H1 (cell line): ENCODE measurements at regions not wholly inside any gene's neighbourhood (a gene's known extent, or its start where the extent isn't known, plus 50 kb on each side); places are given as distances from the start of the nearest gene placed in this dataset.

Experiments used
- CHD7 ChIP-seq: fragments of 300-600 bp; sonication (generic); IDR thresholded peaks from 2 replicates; pipeline ENCODE4 v1.7.1; 2012; ENCODE audit warnings: low read length, moderate library complexity, mild to moderate bottlenecking, inconsistent platforms; ENCODE audit not compliant: insufficient replicate concordance
- CTBP2 ChIP-seq: IDR thresholded peaks from 2 replicates; pipeline ENCODE4 v1.7.0; 2011; ENCODE audit warnings: borderline replicate concordance, mild to moderate bottlenecking, moderate library complexity, mixed read lengths, low read length; ENCODE audit not compliant: insufficient read depth, insufficient read length
- GTF2F1 ChIP-seq: IDR thresholded peaks from 2 replicates; pipeline ENCODE4 v1.6.1; 2012; ENCODE audit warnings: low read depth, low read length, improper control_type of control experiment, borderline replicate concordance
- SIN3A ChIP-seq, 2 experiments: IDR thresholded peaks in 1 of 2; conservative IDR thresholded peaks in 1 of 2; 2 replicates each; pipeline ENCODE4 v1.6.1; 2011 to 2012; ENCODE audit warnings: low read length in 2 of 2, improper control_type of control experiment in 1 of 2, low read depth in 1 of 2, mild to moderate bottlenecking in 1 of 2
- YY1 ChIP-seq: IDR thresholded peaks from 2 replicates; pipeline ENCODE4 v1.6.1; 2011; ENCODE audit warnings: low read depth, mild to moderate bottlenecking, low read length

GRCh38 chr2:212638694-212639093, 100.1 kb upstream of the ERBB4 start (continued):
- TF ChIP-seq SIN3A (conservative IDR thresholded peaks at IDR 0.05 in 1 of 2, IDR thresholded peaks at IDR 0.05 in 1 of 2; ENCODE audit: low read depth in 1 of 2, low read length in 2 of 2) (no peak), GTF2F1 (no peak), YY1 (no peak), CHD7 (no peak), CTBP2 (no peak)
